ACC112 (cell line): ENCODE measurements at regions not wholly inside any gene's neighbourhood (a gene's known extent, or its start where the extent isn't known, plus 50 kb on each side); places are given as distances from the start of the nearest gene placed in this dataset.

Experiments
- H2AFZ ChIP-seq: fragments of 200-600 bp; sonication (generic); one replicate; pipeline ENCODE4 v1.6.0; 2017; ENCODE audit warnings: antibody characterized with exemption, low read length; ENCODE audit not compliant: unreplicated experiment
- H3K27ac ChIP-seq: fragments of 200-600 bp; sonication (generic); 2 replicates; pipeline ENCODE4 v1.5.1; 2014; ENCODE audit warnings: low read depth, mild to moderate bottlenecking, antibody characterized with exemption, low read length, moderate library complexity
- H3K27me3 ChIP-seq: fragments of 200-600 bp; sonication (generic); 2 replicates; pipeline ENCODE4 v1.6.1; 2014; ENCODE audit warnings: mild to moderate bottlenecking, antibody characterized with exemption, low read length, moderate library complexity, mixed read lengths; ENCODE audit not compliant: insufficient read depth
- H3K36me3 ChIP-seq: fragments of 200-600 bp; sonication (generic); 2 replicates; pipeline ENCODE4 v1.6.1; 2016; ENCODE audit warnings: mild to moderate bottlenecking, antibody characterized with exemption, low read length, moderate library complexity, mixed read lengths; ENCODE audit not compliant: insufficient read depth
- H3K4me1 ChIP-seq: fragments of 200-600 bp; sonication (generic); one replicate; pipeline ENCODE4 v1.6.1; 2016; ENCODE audit warnings: low read length, mixed read lengths; ENCODE audit not compliant: insufficient read depth, unreplicated experiment, control insufficient read depth
- H3K4me3 ChIP-seq: fragments of 200-600 bp; sonication (generic); 2 replicates; pipeline ENCODE4 v1.5.1; 2014; ENCODE audit warnings: mild to moderate bottlenecking, low read depth, low read length
- H3K79me2 ChIP-seq: fragments of 200-600 bp; sonication (generic); one replicate; pipeline ENCODE4 v1.6.0; 2016; ENCODE audit warnings: low read length; ENCODE audit not compliant: control insufficient read depth, unreplicated experiment, insufficient read depth

DNA sequence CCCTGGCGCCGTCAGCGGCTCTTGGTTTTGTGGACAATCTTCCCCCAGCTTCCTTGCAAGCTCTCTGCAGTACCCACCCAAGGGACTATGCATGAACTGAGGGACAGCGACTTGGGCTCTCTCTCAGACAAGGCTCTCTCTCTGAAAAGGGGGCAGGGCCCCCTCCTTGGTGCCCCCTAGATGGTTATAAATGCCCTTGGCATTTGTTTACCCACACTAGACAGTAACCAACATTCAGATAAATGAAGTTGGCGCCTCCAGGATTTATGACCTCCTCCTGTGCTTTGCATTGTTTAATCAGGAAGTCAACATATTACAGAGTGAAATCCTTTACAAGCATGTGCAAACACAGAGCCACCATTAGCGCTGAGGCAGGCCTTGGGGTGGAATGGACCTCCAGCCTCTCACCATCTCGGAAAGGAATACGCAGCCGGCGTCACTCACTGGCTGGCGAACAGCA is 547.4 kb upstream of the ID2 start:
- H3K27me3 ChIP-seq: no peaks in the 10 kb centered on the region
- peaks cover 11% of the 10 kb centered on the region for H3K4me1 ChIP-seq
- no peak overlapping the region for H2AFZ ChIP-seq
- no peak overlapping the region for H3K27ac ChIP-seq
- H3K36me3 ChIP-seq: no peaks in the 10 kb centered on the region
- no peak overlapping the region for H3K4me3 ChIP-seq
- no peaks in the 10 kb centered on the region for H3K79me2 ChIP-seq

- H3K4me1 ChIP-seq: peaks cover 16% of the 10 kb centered on the region
- H3K79me2 ChIP-seq: no peaks in the 10 kb centered on the region
- H3K27me3 ChIP-seq: no peaks in the 10 kb centered on the region
- no peak overlapping the region for H3K4me3 ChIP-seq
- H2AFZ ChIP-seq: no peak overlapping the region
- no peaks in the 10 kb centered on the region for H3K36me3 ChIP-seq
- H3K27ac ChIP-seq: no peak overlapping the region
These were observed 546.7 kb upstream of the ID2 start for GRCh38 chr2:8134985-8135682.

GRCh38 chr2:8137801-8138200 is 544.1 kb upstream of the ID2 start:
- Histone ChIP-seq H3K36me3 (no peaks in the 10 kb centered on the region), H3K4me1 (peaks cover 16% of the 10 kb centered on the region), H3K27ac (no peak overlapping the region), H3K79me2 (no peaks in the 10 kb centered on the region), H3K27me3 (no peaks in the 10 kb centered on the region), H3K4me3 (no peak overlapping the region), H2AFZ (no peak overlapping the region)

- Histone ChIP-seq H3K27me3 (no peaks in the 10 kb centered on the region), H3K4me3 (no peak overlapping the region), H3K4me1 (peaks cover 16% of the 10 kb centered on the region), H2AFZ (no peak overlapping the region), H3K36me3 (no peaks in the 10 kb centered on the region), H3K27ac (peak overlapping the region; percentile 79), H3K79me2 (no peaks in the 10 kb centered on the region)
These were observed 543.3 kb upstream of the ID2 start for GRCh38 chr2:8138525-8138922.

DNA sequence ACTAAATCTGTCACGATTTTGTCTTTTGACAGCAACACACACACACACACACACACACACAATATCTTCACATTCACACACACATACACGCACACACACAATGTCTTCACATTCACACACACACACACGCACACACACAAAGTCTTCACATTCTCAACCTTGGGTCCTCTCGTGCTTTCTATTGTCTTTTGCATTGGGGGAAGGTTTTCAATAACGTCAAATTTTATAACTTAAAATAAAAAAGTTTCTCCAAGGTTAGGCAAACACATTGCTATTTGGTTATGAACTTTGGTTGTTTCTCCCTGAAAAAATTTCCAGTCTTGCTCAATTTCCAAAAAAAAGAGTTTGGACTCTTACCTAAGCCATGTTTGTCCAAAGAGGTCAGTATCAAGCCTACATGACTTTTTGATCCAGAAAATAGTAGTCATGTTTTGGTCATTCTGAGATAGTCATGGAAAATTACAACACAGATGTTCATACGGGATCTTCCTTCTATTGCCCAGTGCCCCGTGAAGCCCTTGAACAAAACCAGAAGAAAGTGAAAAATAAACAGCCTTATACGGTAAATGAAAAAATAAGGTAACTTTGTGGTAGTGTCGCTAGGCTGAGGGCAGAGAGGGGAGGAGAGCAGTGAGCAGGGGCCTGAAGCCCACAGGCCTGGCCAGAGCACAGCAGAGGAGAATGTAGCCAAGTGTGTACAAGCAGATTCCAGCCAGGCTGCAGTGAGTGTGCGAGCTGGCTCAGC is 542.8 kb upstream of the ID2 start:
- peak overlapping the region; percentile 79 for H3K27ac ChIP-seq
- no peaks in the 10 kb centered on the region for H3K36me3 ChIP-seq
- H3K4me1 ChIP-seq: peaks cover 16% of the 10 kb centered on the region
- H3K4me3 ChIP-seq: no peak overlapping the region
- no peaks in the 10 kb centered on the region for H3K27me3 ChIP-seq
- H2AFZ ChIP-seq: no peak overlapping the region
- no peaks in the 10 kb centered on the region for H3K79me2 ChIP-seq

GRCh38 chr2:8139668-8140200 is 542.1 kb upstream of the ID2 start:
- H2AFZ ChIP-seq: no peak overlapping the region
- peak overlapping the region; percentile 79 for H3K27ac ChIP-seq
- H3K36me3 ChIP-seq: no peaks in the 10 kb centered on the region
- H3K4me3 ChIP-seq: no peak overlapping the region
- peaks cover 23% of the 10 kb centered on the region for H3K4me1 ChIP-seq
- H3K79me2 ChIP-seq: no peaks in the 10 kb centered on the region
- no peaks in the 10 kb centered on the region for H3K27me3 ChIP-seq

DNA sequence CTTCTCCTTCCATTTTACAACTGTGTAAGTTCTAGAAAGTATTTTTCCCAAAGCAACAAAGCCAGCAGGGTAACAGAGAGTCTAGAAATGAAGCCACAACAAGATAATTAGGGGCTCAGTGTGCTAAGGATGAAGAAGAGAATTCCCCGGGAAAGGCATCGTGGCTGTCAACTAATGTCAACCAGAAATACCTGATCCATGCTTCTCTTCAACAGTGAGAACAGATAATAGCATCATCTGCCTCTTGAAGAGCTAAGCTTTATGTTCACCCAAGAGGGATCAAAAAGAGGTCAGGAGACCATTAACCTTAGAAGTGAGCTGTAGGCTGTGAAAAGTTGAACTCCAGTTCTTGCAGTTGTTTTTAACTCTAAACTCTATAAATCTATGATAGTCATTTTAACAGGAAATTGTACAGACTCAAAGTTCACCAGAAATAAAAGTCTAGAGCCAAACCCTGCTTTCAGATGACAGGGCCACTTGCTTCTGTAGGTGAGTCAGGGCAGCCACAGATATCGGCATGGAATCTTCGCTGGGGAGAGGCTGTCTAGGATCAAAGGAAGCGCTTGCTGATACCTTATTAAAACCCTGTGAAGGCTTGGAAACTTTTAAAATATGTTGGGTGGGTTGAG is 540.7 kb upstream of the ID2 start:
- Histone ChIP-seq H3K27me3 (no peaks in the 10 kb centered on the region), H2AFZ (no peak overlapping the region), H3K4me1 (peaks cover 34% of the 10 kb centered on the region), H3K79me2 (no peaks in the 10 kb centered on the region), H3K4me3 (no peak overlapping the region), H3K27ac (no peak overlapping the region), H3K36me3 (no peaks in the 10 kb centered on the region)

- no peaks in the 10 kb centered on the region for H3K27me3 ChIP-seq
- H3K36me3 ChIP-seq: no peaks in the 10 kb centered on the region
- no peak overlapping the region for H3K4me3 ChIP-seq
- H3K79me2 ChIP-seq: no peaks in the 10 kb centered on the region
- H3K27ac ChIP-seq: no peak overlapping the region
- peaks cover 40% of the 10 kb centered on the region for H3K4me1 ChIP-seq
- no peak overlapping the region for H2AFZ ChIP-seq
These were observed 540.1 kb upstream of the ID2 start for GRCh38 chr2:8141780-8142179.

GRCh38 chr2:8142461-8142860 is 539.4 kb upstream of the ID2 start:
- H3K4me1 ChIP-seq: peaks cover 44% of the 10 kb centered on the region
- H3K4me3 ChIP-seq: no peak overlapping the region
- no peaks in the 10 kb centered on the region for H3K27me3 ChIP-seq
- H3K27ac ChIP-seq: no peak overlapping the region
- H3K36me3 ChIP-seq: no peaks in the 10 kb centered on the region
- H2AFZ ChIP-seq: no peak overlapping the region
- H3K79me2 ChIP-seq: no peaks in the 10 kb centered on the region

GRCh38 chr2:8144131-8144631 is 537.7 kb upstream of the ID2 start:
- Histone ChIP-seq H2AFZ (peak overlapping the region; percentile 3), H3K27ac (peak overlapping the region; percentile 40; the same call in 1 of the 2 replicates), H3K27me3 (no peaks in the 10 kb centered on the region), H3K36me3 (no peaks in the 10 kb centered on the region), H3K79me2 (no peaks in the 10 kb centered on the region), H3K4me3 (no peak overlapping the region), H3K4me1 (peaks cover 52% of the 10 kb centered on the region)
